ENCODE measurements at regions not wholly inside any gene's neighbourhood (a gene's known extent, or its start where the extent isn't known, plus 50 kb on each side); places are given as distances from the start of the nearest gene placed in this dataset.

DNA sequence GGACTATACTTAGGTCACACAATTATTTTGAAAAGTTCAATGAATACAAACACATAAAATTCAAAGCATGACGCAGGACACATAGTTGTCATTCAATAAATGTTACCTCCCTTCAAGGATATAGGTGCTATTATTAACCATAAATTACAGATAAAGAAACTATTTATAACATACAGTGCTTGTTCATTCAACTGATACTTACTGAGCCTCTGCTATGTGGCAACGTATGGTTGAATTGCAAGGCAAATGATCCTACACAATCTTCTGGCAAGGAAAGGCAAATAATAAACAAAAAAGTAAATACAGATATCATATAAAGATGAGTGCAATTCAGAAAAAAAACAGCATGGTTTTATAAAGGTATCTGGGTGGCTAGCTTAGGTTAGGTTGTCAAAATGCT lies 614.7 kb downstream of the LTN1 start:
- DNase-seq (ENCODE audit: low read depth in 2 of 2, low spot score in 1 of 2) = no peak

DNA sequence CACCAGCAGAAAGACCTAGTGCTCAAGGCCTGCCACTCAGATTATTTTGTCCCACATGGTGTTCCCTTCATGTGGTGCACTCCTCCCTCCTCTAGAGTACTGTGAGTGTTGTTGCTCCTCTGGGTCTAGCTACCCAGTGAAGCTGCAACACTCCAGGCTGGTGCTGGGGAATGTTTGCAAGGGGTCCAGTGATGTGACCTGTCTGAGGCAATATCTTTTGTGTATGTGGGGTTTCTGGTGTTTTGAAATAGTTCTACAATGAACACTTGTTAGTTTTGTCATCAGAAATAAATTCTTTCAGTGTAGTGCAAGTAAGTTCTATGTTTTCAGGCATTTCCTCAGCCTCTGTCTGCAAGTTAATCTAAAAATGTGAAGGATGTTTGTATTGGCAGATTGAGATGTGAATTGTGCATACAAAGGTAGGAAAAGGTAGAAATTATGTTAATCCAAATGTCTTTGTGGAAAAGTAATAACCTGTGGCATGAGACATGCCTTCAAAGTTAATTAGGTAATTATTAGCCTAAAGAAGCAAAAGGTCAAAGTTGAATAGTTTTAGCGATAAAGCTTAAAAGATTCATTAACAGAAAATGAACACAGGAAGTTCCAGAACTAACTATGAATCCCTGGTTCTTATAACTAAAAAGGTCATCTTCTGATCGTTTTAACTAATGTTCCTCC lies 616.8 kb downstream of the LTN1 start:
- no peak for DNase-seq (ENCODE audit: low read depth in 2 of 2, low spot score in 1 of 2)

DNA sequence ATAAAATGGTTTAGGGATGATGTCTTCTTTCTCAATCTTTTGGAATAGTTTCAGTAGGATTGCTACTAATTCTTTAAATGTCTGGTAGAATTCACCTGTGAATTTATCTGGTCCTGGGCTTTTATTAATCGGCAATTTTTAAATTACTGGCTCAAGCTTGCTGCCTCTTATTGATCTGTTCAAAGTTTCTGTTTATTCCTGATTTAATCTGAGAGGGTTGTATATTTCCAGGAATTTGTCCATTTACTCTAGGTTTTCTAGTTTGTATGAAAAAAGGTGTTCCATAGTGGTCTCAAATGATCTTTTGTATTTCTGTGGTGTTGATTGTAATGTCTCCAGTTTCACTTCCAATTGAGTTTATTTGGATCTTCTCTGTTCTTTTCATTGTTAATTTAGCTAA lies 617.8 kb downstream of the LTN1 start:
- no peak for DNase-seq (ENCODE audit: low read depth in 2 of 2, low spot score in 1 of 2)

DNA sequence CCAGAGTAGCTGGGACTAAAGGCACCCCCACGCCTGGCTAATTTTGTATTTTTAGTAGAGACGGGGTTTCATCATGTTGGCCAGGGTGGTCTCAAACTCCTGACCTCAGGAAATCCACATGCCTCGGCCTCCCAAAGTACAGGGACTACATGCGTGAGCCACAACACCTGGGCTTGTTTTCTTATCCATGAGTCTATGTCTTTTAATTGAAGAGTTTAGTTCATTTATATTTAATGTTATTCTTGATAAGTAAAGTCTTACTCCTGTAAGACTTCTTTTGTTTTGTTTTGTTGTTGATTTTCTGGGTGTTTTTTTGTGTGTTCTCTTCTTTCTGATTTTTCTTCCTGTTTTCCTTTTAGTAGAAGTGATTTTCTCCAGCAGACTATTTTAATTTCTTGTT lies 621.0 kb downstream of the LTN1 start:
- DNase-seq (ENCODE audit: low read depth in 2 of 2, low spot score in 1 of 2) = no peak

DNA sequence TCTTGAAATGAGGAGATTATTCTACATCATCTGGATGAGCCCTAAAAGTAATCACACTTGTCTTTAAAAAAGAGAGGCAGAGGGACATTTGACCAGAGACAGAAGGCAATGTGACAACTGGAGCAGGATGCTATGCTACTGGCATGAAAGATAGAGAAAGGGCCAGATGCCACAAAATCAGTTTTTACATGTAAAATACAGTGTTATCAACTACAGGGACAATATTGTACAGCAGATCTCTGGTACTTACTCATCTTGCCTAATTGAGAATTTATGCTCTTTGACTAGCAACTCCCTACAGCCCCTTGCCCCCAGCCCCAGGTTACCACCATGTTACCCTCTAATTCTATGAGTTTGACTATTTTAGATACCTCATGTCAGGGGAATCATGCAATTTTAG lies 633.4 kb downstream of the LTN1 start:
- DNase-seq (ENCODE audit: low read depth in 2 of 2, low spot score in 1 of 2) = no peak

DNA sequence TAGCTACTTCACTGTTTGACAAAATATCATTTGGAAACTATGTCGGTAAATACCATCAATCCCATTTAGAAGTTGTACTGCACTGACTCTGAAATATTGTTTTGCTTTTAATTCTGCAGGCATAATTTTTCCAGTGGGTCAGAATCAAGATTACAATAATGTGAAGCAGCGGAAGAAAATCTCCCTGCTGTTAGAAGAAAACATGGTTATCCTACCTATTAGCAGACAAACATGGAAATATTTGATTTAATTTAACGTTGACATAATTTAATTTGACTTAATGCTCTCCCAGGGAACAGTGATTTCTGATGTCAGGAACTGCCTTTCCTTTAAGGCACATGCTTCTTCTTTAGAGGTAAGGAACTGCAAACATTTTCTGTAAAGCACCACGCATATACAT lies 634.0 kb downstream of the LTN1 start:
- DNase-seq (ENCODE audit: low read depth in 2 of 2, low spot score in 1 of 2) = no peak

DNA sequence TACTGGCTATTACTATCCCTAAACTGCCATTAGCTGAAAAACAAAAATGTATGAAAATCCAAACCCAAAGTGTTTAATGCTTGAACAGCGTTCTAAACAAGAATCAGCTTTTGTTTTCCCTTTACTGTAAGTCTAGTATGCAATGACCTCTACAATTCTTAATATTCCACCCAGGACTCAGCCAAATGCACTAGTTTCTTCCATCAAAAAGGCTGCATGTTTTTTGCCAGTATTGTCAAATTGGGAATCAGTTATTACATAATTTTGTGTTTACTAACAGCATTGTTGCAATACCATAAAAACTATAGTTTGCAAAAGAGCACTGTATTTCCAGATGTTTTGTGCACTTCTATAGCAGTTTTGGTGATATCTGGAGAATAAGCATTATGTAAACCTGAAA lies 634.5 kb downstream of the LTN1 start:
- DNase-seq (ENCODE audit: low read depth in 2 of 2, low spot score in 1 of 2) = no peak

DNA sequence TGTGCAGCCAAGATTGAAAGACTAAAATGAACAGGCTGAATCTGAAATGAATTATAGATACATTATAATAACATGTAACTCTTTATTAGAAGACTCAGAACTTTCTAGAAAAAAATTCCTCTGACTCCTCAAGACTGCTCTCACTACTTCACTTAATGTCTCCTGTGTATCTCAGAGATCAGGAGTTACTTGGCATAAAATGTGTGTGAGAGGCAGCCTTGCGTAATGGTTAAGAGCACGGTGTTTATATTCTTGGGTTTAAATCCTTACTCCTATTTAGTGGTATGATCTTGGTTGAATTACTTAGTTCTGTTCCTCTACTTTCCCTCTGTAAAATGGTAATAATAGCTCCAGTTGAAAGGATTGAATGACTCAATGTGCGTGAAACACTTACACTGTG lies 634.9 kb downstream of the LTN1 start:
- DNase-seq (ENCODE audit: low read depth in 2 of 2, low spot score in 1 of 2) = no peak

DNA sequence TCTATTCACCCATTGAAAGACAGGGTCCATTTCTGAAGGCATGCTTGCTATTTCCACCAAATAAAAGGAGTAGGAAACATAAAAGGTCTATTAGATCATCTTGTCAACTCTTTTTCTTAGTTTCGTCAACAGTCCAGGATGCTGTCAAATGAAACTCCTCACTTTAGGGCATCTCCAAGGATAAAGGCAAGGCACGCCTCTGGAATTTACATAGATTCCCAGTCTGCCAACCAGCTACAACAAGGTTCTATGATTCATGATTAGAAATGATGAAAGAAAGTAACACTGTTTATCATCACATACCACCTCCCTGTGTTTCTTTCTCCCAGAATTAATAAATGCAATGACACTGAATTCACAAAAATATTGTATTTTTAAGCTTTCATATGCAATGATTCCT lies 636.3 kb downstream of the LTN1 start:
- no peak for DNase-seq (ENCODE audit: low read depth in 2 of 2, low spot score in 1 of 2)

DNA sequence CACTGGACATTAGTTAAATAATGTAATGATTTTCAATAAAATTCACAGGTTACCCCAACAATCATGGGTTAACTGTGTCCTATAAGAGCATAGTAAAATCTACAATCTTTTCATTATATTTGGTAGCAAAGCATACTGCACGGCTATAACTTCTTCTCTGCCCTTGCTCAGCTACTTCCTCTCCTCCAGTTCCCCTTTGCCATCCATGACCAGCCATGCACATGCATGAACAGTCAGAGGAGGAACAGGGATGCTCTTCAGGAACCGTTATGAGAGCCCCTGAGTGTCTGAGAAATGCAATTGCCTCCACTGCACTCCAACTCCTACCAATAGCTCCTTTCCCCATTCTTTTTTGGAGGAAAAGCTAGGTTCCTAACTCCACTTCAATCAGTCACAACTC lies 646.7 kb downstream of the LTN1 start:
- no peak for DNase-seq (ENCODE audit: low read depth in 2 of 2, low spot score in 1 of 2)

DNA sequence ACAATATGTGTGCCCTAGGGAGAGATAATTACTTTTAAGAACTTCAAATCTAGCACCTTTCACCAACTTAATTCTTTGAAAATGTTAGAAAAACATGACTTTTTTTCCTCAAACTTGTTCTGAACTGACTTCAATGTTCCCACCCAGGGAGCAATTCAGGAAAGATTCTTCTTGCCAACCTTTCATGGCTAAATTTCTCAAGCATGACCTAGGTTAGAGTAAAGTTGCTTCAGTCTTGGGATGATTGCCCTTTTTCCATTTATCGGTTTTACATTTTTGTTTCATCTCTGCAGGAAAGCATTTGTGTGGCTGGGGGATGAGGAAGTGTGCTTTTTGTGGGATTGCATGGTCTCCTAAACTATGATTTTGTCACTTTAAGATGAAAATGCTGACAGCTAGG lies 647.7 kb downstream of the LTN1 start:
- no peak for DNase-seq (ENCODE audit: low read depth in 2 of 2, low spot score in 1 of 2)

DNA sequence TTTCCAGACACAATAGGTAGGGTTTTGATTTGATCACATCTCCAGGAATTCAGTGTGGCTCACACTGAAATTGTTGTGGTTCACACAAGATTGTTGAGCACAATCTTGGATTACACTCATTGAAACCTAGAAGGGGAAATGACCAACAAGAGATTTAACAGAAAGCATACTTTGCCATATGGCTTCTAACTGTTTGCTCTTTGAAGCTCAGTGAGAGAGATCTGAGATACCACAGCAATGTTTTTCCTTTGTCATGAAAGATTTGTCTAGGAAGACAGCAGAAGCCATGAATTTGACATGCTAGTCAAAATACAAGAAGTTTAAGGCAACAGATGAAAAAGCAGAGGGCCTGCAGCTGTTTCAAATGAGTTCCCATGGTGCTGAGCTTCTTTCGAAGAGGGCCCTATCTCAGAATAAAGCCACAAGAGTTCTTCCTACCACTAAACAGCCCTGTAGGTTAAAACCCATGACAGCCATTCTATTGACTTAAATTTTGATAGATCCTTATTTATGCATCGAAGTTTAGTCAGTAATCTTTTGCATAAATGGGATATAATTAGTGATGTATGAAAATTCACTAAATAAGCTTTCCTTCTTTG lies 650.4 kb downstream of the LTN1 start:
- no peak for DNase-seq (ENCODE audit: low read depth in 2 of 2, low spot score in 1 of 2)

DNA sequence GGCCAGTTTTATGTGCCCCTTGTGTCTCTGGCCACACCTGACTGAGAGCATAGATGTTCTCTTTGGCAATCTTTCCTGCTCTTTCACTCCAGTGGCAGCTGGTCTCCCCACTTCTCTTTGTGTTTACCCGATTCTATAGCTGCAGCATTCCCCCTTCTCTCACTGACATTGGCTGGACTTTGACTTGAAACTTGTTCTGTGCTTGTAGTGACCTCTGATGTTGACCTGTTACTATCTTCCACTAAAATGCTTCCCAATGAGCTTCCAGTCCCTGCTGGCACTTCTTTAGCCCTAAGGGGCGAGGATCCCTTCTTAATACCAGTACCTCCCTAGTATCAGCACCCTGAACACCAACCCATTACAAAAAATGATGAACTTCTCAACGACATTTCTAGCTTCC lies 653.3 kb downstream of the LTN1 start:
- DNase-seq (ENCODE audit: low read depth in 2 of 2, low spot score in 1 of 2) = no peak

DNA sequence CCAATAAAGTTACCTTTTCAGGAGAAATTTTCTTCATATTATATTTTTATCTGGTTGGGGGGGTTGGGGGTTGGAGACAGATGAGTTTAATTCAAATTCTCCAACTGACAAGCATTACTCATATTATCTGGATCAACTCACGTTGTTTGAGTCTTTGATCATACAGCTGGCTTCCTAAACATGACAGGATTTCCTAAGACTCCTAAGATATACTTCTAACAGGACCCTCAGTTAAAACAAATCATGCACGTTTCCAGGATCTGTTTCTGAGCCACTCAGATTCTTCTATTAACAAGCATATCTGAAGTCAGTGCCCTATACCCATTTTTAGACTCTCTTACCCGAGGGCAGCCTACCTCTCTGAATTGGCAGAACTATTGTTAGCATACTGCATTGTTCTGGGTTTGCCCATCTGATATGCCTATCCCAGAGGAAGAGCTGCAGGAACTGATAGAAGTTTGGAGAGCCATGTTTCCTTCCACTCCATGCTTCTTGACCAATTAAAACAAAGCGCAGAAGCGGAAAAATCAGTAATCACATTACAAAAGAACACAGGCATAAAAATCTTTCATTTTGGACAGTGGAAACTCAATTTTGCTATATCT lies 653.9 kb downstream of the LTN1 start:
- DNase-seq (ENCODE audit: low read depth in 2 of 2, low spot score in 1 of 2) = no peak

DNA sequence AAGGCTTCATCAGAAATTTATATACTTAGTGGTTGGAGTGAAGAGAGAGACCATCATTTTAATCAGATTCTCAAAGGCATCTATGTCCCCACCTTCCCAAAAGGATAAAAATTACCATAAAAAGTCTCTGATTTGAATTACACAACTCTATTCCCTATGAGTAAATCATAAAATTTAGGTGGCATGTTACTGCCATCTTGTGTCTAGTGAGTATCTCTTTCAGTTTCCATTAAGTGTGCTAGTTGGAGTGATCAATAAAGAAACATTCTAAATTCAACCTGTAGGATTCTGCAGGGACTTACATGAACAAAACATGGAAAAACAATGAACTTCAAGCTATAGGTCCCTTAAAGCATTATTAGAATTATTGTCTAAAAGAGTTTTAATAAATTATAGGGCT lies 655.4 kb downstream of the LTN1 start:
- DNase-seq (ENCODE audit: low read depth in 2 of 2, low spot score in 1 of 2) = no peak

DNA sequence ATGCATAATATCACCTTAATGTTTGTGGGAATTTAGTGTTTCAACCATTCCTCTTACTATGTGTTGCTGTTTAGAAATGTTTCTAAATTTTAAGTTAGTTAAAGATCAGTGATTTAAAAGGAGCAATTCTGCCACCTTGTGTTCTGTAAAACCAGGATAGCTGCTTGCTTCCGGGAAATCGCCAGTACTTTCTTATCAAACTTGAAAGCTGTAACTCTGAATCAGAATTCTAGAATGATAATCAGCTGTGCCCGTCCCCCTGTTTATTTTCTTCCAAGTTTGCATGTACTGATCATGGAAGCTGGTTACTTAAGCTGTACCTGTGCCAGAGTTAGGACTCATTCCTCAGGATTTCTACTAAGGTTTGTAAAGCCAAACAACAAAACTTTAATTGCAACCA lies 656.4 kb downstream of the LTN1 start:
- DNase-seq (ENCODE audit: low read depth in 2 of 2, low spot score in 1 of 2) = no peak

DNA sequence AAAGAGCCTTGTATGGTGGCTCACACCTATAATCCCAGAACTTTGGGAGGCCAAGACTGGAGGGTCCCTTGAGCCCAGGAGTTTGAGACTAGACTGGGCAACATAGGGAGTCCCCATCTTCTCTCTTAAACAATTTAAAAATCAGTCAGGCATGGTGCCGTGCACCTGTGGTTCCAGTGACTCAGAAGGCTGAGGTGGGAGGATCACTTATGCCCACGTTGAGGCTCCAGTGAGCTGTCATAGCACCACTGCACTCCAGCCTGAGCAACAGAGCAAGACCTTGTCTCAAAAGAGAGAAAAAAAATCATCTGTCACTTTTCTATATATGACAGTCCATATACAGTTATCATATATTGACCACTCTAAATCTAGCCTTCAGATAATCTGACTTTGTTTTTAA lies 658.3 kb downstream of the LTN1 start:
- no peak for DNase-seq (ENCODE audit: low read depth in 2 of 2, low spot score in 1 of 2)

DNA sequence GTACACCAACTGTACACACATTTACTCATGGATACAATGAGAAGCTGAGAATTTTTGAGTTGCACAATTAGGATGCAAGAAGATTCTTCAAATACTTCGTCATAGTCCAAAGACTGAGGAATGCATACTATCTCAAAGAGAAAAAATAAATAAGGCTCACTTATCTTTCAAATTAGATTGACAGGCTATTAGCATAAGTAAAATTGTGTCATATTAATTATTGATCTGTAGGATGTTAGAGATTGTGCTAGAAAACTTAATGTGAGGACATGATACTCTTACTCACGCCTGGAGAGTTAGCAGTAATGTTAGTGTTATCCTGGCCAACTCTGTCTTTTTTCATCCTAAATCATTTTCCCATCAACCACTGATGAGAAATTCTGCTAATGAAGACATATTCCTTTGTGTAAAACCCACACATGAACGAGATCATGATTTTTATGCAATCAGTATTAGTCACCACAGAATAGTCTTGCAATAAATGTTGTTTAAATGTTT lies 659.0 kb downstream of the LTN1 start:
- no peak for DNase-seq (ENCODE audit: low read depth in 2 of 2, low spot score in 1 of 2)

DNA sequence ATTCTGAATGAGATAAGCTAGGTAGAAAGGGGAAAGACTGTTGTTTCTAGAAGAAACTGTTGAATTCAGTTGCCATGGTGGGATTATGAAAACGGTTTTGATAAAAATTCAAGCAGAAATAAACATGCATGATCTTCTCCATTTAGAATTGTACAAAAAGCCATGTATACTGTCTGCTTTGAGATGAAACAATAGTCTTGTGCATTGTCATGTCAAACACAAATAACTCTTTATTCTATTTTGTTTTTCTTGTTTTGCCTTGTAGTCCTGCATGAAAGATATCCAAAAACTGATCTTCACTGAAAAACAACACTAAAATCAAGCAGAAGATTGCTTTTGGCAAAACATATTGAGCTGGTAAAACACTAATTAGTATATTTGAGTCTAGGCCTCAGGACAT lies 659.9 kb downstream of the LTN1 start:
- no peak for DNase-seq (ENCODE audit: low read depth in 2 of 2, low spot score in 1 of 2)

DNA sequence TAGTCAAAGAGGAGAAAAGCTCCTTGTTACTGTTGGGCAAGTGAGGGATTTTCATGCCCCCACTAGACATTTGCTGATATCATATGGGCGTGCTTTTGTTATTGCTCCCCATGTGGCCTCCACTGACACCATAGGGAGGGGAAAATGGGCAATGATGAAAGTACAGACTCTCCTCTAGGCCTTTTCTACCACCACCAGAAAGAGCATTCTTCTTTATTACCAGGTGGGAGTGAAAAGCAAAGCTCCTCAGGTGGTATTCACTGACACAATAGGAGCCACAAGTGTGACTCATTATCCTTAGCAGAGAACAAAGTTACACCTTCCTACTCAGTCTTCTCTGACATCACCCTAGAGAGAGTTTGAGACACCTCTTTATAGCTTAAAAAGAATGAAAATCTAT lies 667.1 kb downstream of the LTN1 start:
- no peak for DNase-seq (ENCODE audit: low read depth in 2 of 2, low spot score in 1 of 2)

DNA sequence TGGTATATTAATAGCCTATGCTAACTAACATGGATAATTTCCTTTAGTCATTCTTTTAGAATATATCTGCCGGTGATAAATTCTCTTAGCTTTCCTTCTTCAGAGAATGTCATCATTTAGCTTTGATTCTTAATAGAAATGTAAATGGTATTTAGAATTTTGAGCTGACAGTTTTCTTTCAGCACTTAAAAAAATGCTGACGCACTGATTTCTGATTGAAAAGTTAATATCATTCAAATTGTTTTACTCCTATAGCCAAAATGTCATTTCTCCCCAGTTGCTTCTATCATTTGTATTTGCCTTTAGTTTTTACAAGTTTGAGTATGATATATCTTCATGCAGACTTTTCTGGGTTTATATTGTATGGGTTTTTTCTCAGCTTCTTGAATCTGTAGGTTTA lies 668.0 kb downstream of the LTN1 start:
- DNase-seq (ENCODE audit: low read depth in 2 of 2, low spot score in 1 of 2) = no peak

DNA sequence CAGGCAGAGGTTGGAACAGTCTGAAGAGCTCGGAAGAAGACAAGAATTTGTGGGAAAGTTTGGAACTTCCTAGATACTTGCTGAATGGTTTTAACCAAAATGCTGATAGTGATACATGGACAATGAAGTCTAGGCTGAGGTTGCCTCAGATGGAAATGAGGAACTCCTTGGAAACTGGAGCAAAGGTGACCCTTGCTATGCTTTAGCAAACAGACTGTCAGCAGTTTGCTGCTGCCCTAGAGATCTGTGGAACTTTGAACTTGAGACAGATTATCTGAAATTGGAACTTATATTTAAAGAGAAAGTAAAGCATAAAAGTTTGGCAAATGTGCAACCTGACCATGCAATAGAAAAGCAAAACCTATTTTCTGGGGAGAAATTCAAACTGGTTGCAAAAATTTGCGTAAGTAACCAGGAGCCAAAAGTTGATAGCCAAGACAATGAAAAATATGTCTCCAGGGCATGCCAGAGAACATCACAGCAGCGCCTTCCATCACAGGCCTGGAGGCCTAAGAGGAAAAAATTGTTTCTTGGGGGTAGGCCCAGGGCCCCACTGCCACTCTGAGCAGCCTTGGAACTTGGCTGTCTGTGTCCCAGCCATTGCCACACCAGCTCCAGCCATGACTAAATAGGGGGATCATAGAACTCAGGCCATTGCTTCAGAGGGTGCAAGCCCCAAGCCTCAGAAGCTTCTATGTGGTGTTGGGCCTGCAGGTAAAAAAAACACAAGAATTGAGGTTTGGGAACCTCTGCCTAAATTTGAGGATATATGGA lies 675.3 kb downstream of the LTN1 start:
- DNase-seq (ENCODE audit: low read depth in 2 of 2, low spot score in 1 of 2) = no peak
